GM12874 (cell line): ENCODE measurements at regions not wholly inside any gene's neighbourhood (a gene's known extent, or its start where the extent isn't known, plus 50 kb on each side); places are given as distances from the start of the nearest gene placed in this dataset.
A peak's percentile ranks its signal among the peaks of the same experiment; 100 is the strongest.

Experiments used
- CTCF ChIP-seq: IDR thresholded peaks from 2 replicates; pipeline ENCODE4 v1.5.1; 2011; ENCODE audit warnings: low read depth, mild to moderate bottlenecking, control low read depth, low read length, moderate library complexity; ENCODE audit not compliant: insufficient read depth

- no peak for TF ChIP-seq CTCF
These were observed 94.3 kb upstream of the FOXA2 start for GRCh38 chr20:22678678-22679077.

- no peak for TF ChIP-seq CTCF
These were observed 94.8 kb upstream of the FOXA2 start for GRCh38 chr20:22679197-22679596.

- TF ChIP-seq CTCF: no peak
These were observed 95.8 kb upstream of the FOXA2 start for GRCh38 chr20:22680031-22680740.

GRCh38 chr20:22681591-22682248 is 97.3 kb upstream of the FOXA2 start:
- no peak for TF ChIP-seq CTCF

GRCh38 chr20:22682381-22682780 is 98.0 kb upstream of the FOXA2 start:
- TF ChIP-seq CTCF: no peak

- TF ChIP-seq CTCF: peak; percentile 72
These were observed 99.8 kb upstream of the FOXA2 start for GRCh38 chr20:22684072-22684762.

GRCh38 chr20:22684763-22685443 is 100.5 kb upstream of the FOXA2 start:
- TF ChIP-seq CTCF: no peak
